GM20000 (cell line): ENCODE measurements at regions not wholly inside any gene's neighbourhood (a gene's known extent, or its start where the extent isn't known, plus 50 kb on each side); places are given as distances from the start of the nearest gene placed in this dataset.

Experiments
- DNase-seq: peaks from one replicate; pipeline ENCODE4 v3.0.0; 2012; ENCODE audit warnings: low spot score
- CTCF ChIP-seq: IDR thresholded peaks from 2 replicates; pipeline ENCODE4 v1.5.1; 2012; ENCODE audit warnings: mild to moderate bottlenecking, control low read depth; ENCODE audit errors: extremely low read depth, missing control alignments

DNA sequence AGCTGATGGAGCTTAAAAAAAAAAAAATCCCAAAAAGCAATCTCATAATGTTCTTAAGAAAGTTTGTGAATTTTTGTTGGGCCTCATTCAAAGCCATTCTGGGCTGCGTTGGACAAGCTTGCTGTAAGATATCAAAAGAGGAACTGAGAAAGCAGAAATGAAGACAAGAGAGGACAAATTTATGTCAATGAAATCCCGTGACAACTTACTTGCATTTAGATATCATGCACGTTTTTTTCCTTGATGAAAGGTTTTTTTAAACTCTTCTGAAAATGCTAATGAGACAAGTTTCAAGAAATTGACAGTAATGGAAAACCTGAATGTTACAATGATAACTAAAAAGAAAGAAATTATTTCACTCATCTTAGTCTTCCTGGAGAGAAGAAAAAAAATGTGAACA lies 662.9 kb downstream of the SQOR start:
- no peak for DNase-seq
- TF ChIP-seq CTCF: no peak

DNA sequence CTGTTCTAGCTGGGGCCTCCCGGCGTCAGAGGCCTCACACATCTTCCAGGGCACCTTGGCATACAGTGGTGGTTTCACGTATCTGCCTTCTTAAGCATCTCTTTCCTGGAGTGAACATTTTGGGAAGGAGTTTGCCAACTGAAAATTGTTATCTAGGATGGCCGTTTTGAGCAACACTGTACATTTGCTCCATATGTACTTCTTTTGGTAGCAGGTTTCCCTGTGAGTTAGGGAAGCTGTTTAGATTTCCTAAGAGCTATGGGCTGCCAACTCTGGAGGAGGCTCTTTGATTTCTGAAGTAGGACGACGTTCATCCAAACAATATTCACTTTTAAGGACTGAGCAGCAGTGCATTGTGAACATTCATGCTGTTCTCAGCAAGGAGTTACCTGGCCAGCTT lies 665.9 kb downstream of the SQOR start:
- no peak for TF ChIP-seq CTCF
- no peak for DNase-seq

DNA sequence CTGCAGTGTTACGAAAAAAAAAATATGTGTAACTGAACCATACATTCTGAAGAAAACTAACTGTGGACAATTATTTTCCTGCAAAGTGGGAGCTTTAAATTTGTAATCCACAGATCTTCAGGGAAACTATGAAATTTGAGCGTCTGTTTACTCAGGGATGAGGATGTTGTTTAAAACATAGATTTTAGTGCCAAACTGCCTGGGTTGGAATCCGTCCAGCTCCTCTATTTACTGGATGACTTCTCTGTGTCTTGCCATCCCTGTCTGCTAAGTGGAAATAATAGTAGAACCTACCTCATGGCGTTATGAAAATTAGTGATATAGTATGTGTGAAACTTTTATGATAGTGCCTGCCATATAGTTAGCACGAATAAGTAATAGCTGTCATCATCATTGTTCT lies 666.5 kb downstream of the SQOR start:
- no peak for TF ChIP-seq CTCF
- DNase-seq: no peak

- no peak for TF ChIP-seq CTCF
- no peak for DNase-seq
Observed at GRCh38 chr15:46301826-46302225, 667.0 kb downstream of the SQOR start.

GRCh38 chr15:46304321-46304720 lies 669.5 kb downstream of the SQOR start:
- TF ChIP-seq CTCF: no peak
- no peak for DNase-seq

DNA sequence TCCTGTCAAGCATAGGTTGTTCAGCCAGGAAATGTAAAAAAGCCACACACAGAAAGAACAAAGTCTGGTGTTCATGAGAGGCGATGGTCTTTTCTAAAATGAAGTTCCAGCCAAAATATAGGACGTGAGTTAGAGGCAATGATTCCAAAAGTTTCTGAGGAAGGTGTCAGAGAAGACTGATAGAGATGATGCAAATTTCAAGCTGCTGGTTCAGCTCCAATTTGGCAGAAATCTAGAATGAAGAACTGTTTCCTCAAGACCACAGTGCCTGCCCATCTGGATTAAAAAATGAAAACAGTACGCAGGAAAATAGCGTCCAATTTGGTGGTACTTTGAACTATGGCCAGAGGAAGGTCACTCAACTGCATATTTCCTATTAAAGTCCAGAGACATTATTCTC lies 672.9 kb downstream of the SQOR start:
- no peak for TF ChIP-seq CTCF

GRCh38 chr15:46309914-46310313 lies 675.1 kb downstream of the SQOR start:
- DNase-seq: no peak
- TF ChIP-seq CTCF: no peak

More for the DNA sequence above, 672.9 kb downstream of the SQOR start:
- DNase-seq: no peak
